ENCODE measurements at regions not wholly inside any gene's neighbourhood (a gene's known extent, or its start where the extent isn't known, plus 50 kb on each side); places are given as distances from the start of the nearest gene placed in this dataset.

DNA sequence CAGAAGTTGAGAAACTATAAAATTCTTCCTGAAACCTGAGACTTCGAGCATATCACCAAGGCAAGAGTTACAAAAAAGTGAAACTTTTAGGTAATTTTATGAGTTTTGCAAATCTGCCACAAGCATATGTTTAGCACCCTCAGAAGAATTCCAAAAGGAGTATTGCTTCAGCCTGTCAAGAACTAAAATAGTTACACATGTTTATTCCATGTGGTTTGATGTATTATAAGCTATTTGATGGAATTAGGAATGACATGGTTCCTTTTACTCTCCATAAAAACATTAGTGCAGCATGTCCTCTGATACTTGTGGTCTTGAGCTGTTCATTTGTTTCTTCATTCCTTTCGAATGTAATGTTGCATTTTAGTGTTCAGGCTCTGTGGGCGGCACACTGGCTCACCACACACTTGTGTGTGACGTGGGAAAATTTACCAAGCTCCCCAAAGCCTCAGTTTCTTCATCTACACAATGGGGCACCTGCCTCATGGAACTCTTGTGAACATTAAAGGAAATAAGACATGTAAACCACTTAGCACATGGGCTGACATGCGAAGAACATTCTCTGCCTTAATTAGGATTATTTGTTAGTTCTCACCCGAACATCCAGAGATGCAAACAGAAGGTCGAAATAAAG lies 204.2 kb upstream of the FOXF1 start:
- no peak for DNase-seq

DNA sequence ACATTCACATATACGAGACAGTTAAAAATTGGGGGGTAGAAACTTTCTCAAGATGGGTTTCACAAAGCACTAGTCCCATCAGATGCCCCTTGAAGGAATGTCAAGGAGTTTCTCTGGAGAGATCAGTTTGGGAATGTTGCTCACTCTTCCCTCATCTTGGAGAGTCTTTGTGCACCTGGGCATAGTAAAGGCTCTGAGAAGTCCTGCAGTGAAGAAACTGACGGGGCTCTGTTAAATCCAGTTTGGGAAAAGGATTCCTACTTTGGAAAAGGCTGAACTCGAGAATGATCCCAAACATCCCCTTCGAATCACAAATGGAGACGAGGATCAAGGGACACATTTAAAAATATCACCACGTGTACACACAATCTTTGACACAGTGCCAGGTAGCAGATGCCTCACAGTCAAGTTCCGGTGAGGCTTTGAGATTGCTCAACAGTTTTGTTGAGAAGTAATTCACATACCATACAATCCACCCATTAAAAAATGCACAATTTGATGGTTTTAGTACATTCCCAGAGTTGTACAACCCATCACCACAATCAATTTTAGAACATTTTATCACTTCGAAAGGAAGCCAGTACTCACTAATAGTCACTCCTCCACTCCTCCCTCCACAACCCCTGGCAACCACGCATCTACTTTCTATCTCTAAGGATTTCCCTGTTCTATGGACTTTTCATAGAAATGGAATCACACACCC lies 203.4 kb upstream of the FOXF1 start:
- no peak for DNase-seq

DNA sequence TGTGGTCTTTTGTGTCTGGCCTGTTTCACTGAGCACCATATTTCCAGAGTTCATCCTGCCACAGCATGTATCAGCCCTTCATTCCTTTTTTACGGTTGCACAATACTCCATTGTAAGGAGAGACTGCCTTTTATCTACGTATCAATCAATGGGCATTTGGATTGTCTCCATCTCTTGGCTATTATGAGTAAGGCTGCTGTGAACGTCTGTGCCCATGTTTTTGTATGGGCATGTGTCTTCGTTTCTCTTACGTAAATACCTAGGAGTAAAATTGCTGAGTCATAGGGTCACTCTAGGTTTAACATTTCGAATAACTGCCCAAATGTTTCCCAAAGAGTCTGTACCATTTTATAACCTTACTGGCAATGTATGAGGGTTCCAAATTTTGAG lies 202.8 kb upstream of the FOXF1 start:
- no peak for DNase-seq

- DNase-seq, result no peak
Measured at GRCh38 chr16:86308514-86308913, 201.8 kb upstream of the FOXF1 start.

- DNase-seq, result no peak
Measured at GRCh38 chr16:86313631-86314030, 196.7 kb upstream of the FOXF1 start.

GRCh38 chr16:86314402-86315025 lies 195.8 kb upstream of the FOXF1 start:
- DNase-seq, result no peak

DNA sequence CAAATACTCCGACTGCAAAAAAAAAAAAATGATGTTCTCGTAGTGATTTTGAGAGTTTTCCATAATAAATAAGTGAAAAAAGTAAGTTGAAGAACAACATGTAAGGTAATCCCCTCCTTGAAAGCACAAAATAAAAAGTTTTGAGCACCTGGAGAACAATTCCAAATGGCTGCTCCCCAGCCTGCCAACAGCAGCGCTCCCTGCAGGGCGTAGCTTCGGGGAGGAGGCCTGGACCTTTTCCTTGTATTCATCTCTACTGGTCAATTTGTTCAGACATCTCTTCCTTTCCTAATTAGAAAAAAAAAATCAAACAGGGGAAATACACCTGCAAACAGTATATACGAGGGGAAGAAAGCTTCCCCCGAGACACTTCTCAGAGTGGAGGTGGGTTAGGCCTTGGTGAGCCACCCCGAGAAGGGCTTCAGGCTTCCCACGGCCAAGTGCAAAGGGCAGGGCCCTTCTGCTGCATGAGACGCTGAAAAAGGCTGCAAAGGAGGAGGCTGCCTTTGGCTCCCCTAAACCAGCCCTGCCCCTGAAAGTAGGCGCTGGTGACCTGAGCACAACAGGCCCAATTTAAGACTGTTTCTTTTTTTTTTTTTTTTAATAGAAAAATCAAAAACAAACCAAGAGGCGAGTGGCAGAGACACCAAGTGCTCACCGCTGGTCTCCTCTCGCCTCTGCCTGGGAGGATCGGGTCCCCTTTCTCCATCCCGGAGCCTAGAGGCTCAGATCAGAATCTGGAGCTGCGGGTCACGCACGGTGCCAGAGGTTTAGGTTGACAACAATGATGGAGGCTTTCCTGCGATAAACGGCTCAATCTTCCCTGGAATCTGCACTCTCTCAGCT lies 193.1 kb upstream of the FOXF1 start:
- no peak for DNase-seq

GRCh38 chr16:86317813-86318650 lies 192.3 kb upstream of the FOXF1 start:
- DNase-seq, result no peak

DNA sequence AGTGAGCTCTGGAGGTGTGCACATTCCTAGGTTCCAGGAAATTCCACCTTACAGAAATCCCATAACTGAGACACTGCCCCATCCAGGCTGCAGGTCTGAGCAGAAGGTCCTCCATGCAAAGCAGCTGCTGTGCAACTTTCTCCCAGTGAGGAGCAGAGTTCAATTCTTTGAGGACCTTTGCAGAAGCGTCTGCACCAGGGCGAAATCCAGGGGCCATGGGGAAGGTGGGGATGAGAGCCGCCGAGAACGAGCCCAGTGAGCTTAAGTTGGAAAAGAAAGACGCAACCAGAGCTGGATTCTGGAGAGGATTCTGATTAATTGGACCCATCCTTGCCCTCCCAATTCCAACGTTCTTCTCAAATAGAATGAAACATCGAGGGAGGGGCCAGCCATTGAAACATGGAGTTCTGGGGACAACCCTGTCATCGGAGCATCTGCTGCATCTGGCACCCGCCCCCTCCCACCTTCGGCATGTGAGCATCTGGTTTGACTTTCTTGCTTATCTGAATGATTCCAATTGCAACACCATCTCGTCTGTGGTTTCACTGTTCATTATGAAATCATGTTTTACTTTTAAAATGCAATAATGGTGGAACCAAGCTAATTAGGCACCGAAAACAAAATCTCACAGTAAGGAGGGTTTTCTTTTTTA lies 190.6 kb upstream of the FOXF1 start:
- DNase-seq, result no peak

DNA sequence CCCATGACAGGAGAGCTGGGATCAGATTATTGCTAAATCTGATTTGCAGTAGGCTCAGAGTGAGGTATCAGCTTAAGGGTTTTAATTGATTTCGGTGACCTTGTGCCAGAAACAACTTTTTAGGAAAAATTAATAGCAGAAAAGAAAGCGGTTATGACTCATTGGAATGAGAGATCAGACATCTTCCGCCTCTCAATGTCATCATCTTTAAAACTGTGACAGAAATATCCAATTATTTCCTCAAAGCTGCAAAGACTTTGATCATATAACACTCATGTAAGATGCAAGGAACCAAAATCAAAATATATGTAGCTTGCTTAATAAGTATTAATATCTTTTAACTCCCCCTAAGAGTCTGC lies 190.1 kb upstream of the FOXF1 start:
- DNase-seq, result no peak

- DNase-seq, result no peak
Measured at GRCh38 chr16:86321491-86321890, 188.8 kb upstream of the FOXF1 start.

DNA sequence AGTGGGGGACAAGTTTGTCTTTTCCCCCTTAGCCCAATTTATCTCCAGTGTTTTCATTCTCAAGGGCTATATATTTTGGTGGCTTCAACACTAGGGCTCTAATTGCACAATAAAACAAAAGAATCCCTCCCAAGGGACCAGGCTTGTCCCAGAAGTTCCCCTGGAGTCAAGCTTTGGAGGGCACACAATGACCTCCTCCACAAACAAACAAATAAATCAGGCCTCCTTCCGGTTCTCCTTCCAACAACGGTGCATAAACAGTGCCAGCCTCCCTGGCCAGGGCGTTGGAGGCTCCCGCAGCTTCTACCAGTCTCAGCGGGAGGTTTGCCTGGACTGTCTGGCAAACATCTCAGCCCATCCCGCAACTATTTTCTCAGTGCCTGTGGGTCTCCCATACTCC lies 188.0 kb upstream of the FOXF1 start:
- no peak for DNase-seq

- DNase-seq, result no peak
Measured at GRCh38 chr16:86322806-86323205, 187.5 kb upstream of the FOXF1 start.

DNA sequence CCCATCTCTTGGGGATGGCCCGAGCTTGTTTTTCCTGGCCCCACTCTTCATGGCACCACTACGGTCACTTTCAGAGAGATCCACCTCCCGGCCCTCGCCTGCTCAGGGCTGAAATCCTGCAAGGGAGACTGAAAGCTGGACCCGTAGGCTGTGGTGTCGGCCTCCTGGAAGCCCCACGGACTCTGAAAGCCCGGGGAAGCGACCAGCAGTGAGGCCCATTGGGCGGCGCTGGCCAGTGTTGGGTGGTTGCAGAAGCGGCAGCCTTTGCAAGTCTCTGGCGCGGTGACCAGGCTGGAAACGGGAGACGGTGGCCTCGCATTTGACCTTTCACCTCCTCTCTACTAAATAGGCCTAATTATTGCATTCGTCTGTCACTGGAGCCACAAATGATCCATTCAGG lies 186.0 kb upstream of the FOXF1 start:
- no peak for DNase-seq

GRCh38 chr16:86325360-86325759 lies 185.0 kb upstream of the FOXF1 start:
- no peak for DNase-seq

GRCh38 chr16:86325895-86326294 lies 184.4 kb upstream of the FOXF1 start:
- DNase-seq, result no peak

DNA sequence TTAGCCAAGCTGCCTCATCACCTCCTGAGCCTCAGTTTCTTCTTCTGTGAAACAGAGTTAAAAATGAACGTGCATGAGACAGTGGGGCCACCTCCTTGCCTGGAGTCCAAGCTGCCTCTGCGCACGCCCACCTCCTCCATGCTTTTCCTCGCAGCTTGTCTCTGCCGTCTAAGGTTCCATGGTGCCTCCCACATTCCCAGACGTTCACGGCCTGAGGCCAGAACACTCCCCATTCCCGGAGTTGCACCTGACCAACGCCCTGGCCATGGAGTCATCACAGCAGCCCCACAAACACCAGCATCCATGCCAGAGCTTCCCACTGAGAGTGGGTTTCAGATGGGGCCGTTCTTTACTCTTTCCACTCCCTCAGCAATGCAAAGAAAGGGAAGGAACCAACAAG lies 183.0 kb upstream of the FOXF1 start:
- no peak for DNase-seq

- no peak for DNase-seq
Measured at GRCh38 chr16:86330906-86331305, 179.4 kb upstream of the FOXF1 start.

- DNase-seq, result no peak
Measured at GRCh38 chr16:86334079-86334635, 176.2 kb upstream of the FOXF1 start.

- no peak for DNase-seq
Measured at GRCh38 chr16:86335266-86336172, 174.8 kb upstream of the FOXF1 start.

DNA sequence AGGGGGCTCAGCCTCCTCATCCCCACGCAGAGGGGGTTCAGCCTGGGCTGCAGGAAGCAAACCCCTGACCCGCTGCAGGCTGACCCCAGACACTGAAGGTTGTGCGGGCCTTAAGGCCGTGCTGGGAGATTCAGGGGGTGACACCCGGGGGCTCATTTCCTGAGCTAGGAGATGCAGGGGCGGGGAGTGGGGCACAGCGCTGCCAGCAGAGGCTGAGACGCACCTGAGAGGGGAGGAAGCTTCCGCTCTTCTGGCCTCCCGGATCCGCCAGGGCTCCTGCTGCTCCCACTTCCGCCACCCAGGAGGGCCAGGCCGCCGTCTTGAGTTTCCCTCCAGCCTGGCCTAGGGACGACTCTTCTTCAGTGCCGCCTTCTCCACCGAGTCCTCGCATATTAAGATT lies 173.2 kb upstream of the FOXF1 start:
- DNase-seq, result no peak

All from inflammatory macrophage treated with lipopolysaccharide for 1 hour (primary cell).